Endodermal cell (in vitro differentiated cells): ENCODE measurements at regions not wholly inside any gene's neighbourhood (a gene's known extent, or its start where the extent isn't known, plus 50 kb on each side); places are given as distances from the start of the nearest gene placed in this dataset.

Experiments used
- DNase-seq: peaks from one replicate; pipeline ENCODE4 v3.0.0-alpha.2; 2017
- H3K27ac ChIP-seq: 2 replicates; pipeline ENCODE4 v1.5.1; 2013; ENCODE audit warnings: mild to moderate bottlenecking, low read depth, low read length, moderate library complexity
- H3K27me3 ChIP-seq: 2 replicates; pipeline ENCODE4 v1.6.1; 2013; ENCODE audit warnings: mild to moderate bottlenecking, low read length, moderate library complexity; ENCODE audit not compliant: insufficient read depth, control insufficient read depth, poor library complexity, severe bottlenecking
- H3K36me3 ChIP-seq: 2 replicates; pipeline ENCODE4 v1.7.0; 2013; ENCODE audit warnings: mild to moderate bottlenecking, low read length, moderate library complexity; ENCODE audit not compliant: control insufficient read depth, insufficient read depth
- H3K4me1 ChIP-seq: one replicate; pipeline ENCODE4 v1.7.0; 2013; ENCODE audit warnings: low read length; ENCODE audit not compliant: control insufficient read depth, insufficient read depth
- H3K4me3 ChIP-seq: 2 replicates; pipeline ENCODE4 v1.5.1; 2013; ENCODE audit warnings: mild to moderate bottlenecking, low read length, moderate library complexity
- H3K9ac ChIP-seq: 2 replicates; pipeline ENCODE4 v1.6.1; 2013; ENCODE audit warnings: mild to moderate bottlenecking, low read length, moderate library complexity; ENCODE audit not compliant: poor library complexity, severe bottlenecking; ENCODE audit errors: extremely low read depth
- H3K9me3 ChIP-seq: 2 replicates; pipeline ENCODE4 v1.6.1; 2013; ENCODE audit warnings: mild to moderate bottlenecking, low read length, moderate library complexity; ENCODE audit not compliant: control insufficient read depth
- H3K27ac Mint-ChIP-seq: 2 replicates; pipeline ENCODE4 v1.8.0; 2020; ENCODE audit warnings: mixed read lengths
- H3K27me3 Mint-ChIP-seq: 2 replicates; pipeline ENCODE4 v1.8.0; 2021; ENCODE audit warnings: mild to moderate bottlenecking, mixed read lengths; ENCODE audit not compliant: insufficient read depth
- H3K36me3 Mint-ChIP-seq: 2 replicates; pipeline ENCODE4 v1.8.0; 2020; ENCODE audit warnings: low read depth, mixed read lengths
- H3K4me1 Mint-ChIP-seq: 2 replicates; pipeline ENCODE4 v1.8.0; 2020; ENCODE audit warnings: mixed read lengths
- H3K4me3 Mint-ChIP-seq: 2 replicates; pipeline ENCODE4 v1.8.0; 2020; ENCODE audit warnings: mild to moderate bottlenecking, moderate library complexity, mixed read lengths
- H3K9me3 Mint-ChIP-seq: 2 replicates; pipeline ENCODE4 v1.8.0; 2020; ENCODE audit warnings: mild to moderate bottlenecking, mixed read lengths
- CTCF ChIP-seq: fragments of 200-600 bp; sonication (generic); conservative IDR thresholded peaks from 2 replicates; pipeline ENCODE4 v1.5.0; 2021; ENCODE audit warnings: antibody characterized with exemption, mild to moderate bottlenecking
- WGBS, 2 experiments: methylation state at CpG; one replicate each; pipeline versions ENCODE4 v1.1.5 to v1.1.7; 2013; ENCODE audit warnings: missing lambda C conversion rate in 2 of 2, mixed read lengths in 1 of 2; ENCODE audit not compliant: insufficient coverage in 1 of 2, insufficient read length in 1 of 2; 5-methylcytosine and 5-hydroxymethylcytosine counted together

GRCh38 chr5:74226716-74227485, 413.6 kb downstream of the ENC1 start:
- Histone ChIP-seq H3K4me3 (no peak overlapping the region), H3K9me3 (peaks cover 4% of the 10 kb centered on the region), H3K27me3 (no peaks in the 10 kb centered on the region), H3K9ac (no peak overlapping the region), H3K4me1 (no peaks in the 10 kb centered on the region), H3K27ac (no peak overlapping the region), H3K36me3 (no peaks in the 10 kb centered on the region)
- H3K27me3 Mint-ChIP-seq, result no peaks in the 10 kb centered on the region
- WGBS, 2 experiments, result 83 to 86% methylated on average over 4 of the region's 4 CpGs
- no peaks in the 10 kb centered on the region for H3K4me1 Mint-ChIP-seq
- TF ChIP-seq CTCF, result no peak
- no peak overlapping the region for H3K4me3 Mint-ChIP-seq
- peaks cover 21% of the 10 kb centered on the region for H3K9me3 Mint-ChIP-seq
- no peak overlapping the region for H3K27ac Mint-ChIP-seq
- H3K36me3 Mint-ChIP-seq, result peaks cover 5% of the 10 kb centered on the region
- no peak for DNase-seq

GRCh38 chr5:74225587-74225986, 414.9 kb downstream of the ENC1 start:
- H3K4me3 Mint-ChIP-seq, result no peak overlapping the region
- Histone ChIP-seq H3K9me3 (peaks cover 8% of the 10 kb centered on the region), H3K4me1 (no peaks in the 10 kb centered on the region), H3K36me3 (no peaks in the 10 kb centered on the region), H3K4me3 (no peak overlapping the region), H3K9ac (no peak overlapping the region), H3K27ac (no peak overlapping the region), H3K27me3 (no peaks in the 10 kb centered on the region)
- H3K4me1 Mint-ChIP-seq, result no peaks in the 10 kb centered on the region
- H3K27me3 Mint-ChIP-seq, result no peaks in the 10 kb centered on the region
- peaks cover 31% of the 10 kb centered on the region for H3K9me3 Mint-ChIP-seq
- H3K27ac Mint-ChIP-seq, result no peak overlapping the region
- TF ChIP-seq CTCF, result no peak
- DNase-seq, result no peak
- peaks cover 5% of the 10 kb centered on the region for H3K36me3 Mint-ChIP-seq

GRCh38 chr5:74224331-74224730, 416.2 kb downstream of the ENC1 start:
- peaks cover 12% of the 10 kb centered on the region for H3K9me3 ChIP-seq
- H3K4me3 ChIP-seq, result no peak overlapping the region
- Mint-ChIP-seq H3K4me1 (no peaks in the 10 kb centered on the region), H3K36me3 (peaks cover 5% of the 10 kb centered on the region), H3K4me3 (no peak overlapping the region), H3K9me3 (peaks cover 41% of the 10 kb centered on the region), H3K27ac (no peak overlapping the region), H3K27me3 (no peaks in the 10 kb centered on the region)
- H3K27ac ChIP-seq, result no peak overlapping the region
- no peak for DNase-seq
- no peak for TF ChIP-seq CTCF
- no peaks in the 10 kb centered on the region for H3K27me3 ChIP-seq
- no peaks in the 10 kb centered on the region for H3K36me3 ChIP-seq
- H3K4me1 ChIP-seq, result no peaks in the 10 kb centered on the region
- H3K9ac ChIP-seq, result no peak overlapping the region
